ENCODE measurements at regions not wholly inside any gene's neighbourhood (a gene's known extent, or its start where the extent isn't known, plus 50 kb on each side); places are given as distances from the start of the nearest gene placed in this dataset.

- no peaks in the 10 kb centered on the region for H3K4me1 ChIP-seq (ENCODE audit: control insufficient read depth in 1 of 2, insufficient read depth in 2 of 2, low read length in 2 of 2)
- no peak overlapping the region for H3K27ac ChIP-seq (ENCODE audit: low read depth in 1 of 2, low read length in 2 of 2)
- H3K27me3 ChIP-seq (ENCODE audit: control insufficient read depth in 1 of 2, insufficient read depth in 2 of 2, low read length in 1 of 2) = no peaks in the 10 kb centered on the region
- no peak for ATAC-seq (ENCODE audit: low FRiP score)
- no peaks in the 10 kb centered on the region for H3K9me3 ChIP-seq (ENCODE audit: control insufficient read depth, low read length)
- WGBS, 2 donors = 92% methylated on average over 34 of the region's 34 CpGs
- H3K4me3 ChIP-seq (ENCODE audit: low read length in 2 of 2) = no peak overlapping the region
- intact Hi-C loops (cut with DNase I) = no loop called here
- DNase-seq = no peak
- no peaks in the 10 kb centered on the region for H3K36me3 ChIP-seq (ENCODE audit: control insufficient read depth in 1 of 2, insufficient read depth in 2 of 2, low read length in 1 of 2)
These were observed 253.8 kb upstream of the PMFBP1 start for GRCh38 chr16:72425571-72426341.

DNA sequence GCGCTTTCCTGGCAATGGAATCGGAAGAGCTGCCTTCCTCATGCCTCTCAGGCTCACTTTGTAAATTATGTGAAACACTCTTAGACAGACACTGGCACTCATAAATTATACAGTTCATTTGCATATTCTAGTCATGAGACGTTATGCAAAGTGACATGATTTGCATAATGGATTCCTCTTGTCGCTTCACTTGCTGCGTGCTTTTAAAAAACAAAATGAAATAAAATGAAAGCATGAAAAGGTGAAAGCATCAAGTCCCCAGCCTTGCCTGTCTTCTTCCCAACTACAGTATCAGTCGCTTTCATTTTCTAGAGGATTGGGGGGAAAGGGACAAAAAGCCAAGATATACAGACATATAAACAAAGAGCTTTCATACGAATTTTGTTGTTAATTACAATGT, 252.8 kb upstream of the PMFBP1 start:
- no peak overlapping the region for H3K4me3 ChIP-seq (ENCODE audit: low read length in 2 of 2)
- no peaks in the 10 kb centered on the region for H3K27me3 ChIP-seq (ENCODE audit: control insufficient read depth in 1 of 2, insufficient read depth in 2 of 2, low read length in 1 of 2)
- H3K9me3 ChIP-seq (ENCODE audit: control insufficient read depth, low read length) = no peaks in the 10 kb centered on the region
- intact Hi-C loops (cut with DNase I) = no loop called here
- DNase-seq (no peak), ATAC-seq (ENCODE audit: low FRiP score) (no peak)
- WGBS, 2 donors = 72 to 80% methylated on average over 7 of the region's 7 CpGs
- no peak overlapping the region for H3K27ac ChIP-seq (ENCODE audit: low read depth in 1 of 2, low read length in 2 of 2)
- H3K4me1 ChIP-seq (ENCODE audit: control insufficient read depth in 1 of 2, insufficient read depth in 2 of 2, low read length in 2 of 2) = no peaks in the 10 kb centered on the region
- no peaks in the 10 kb centered on the region for H3K36me3 ChIP-seq (ENCODE audit: control insufficient read depth in 1 of 2, insufficient read depth in 2 of 2, low read length in 1 of 2)

DNA sequence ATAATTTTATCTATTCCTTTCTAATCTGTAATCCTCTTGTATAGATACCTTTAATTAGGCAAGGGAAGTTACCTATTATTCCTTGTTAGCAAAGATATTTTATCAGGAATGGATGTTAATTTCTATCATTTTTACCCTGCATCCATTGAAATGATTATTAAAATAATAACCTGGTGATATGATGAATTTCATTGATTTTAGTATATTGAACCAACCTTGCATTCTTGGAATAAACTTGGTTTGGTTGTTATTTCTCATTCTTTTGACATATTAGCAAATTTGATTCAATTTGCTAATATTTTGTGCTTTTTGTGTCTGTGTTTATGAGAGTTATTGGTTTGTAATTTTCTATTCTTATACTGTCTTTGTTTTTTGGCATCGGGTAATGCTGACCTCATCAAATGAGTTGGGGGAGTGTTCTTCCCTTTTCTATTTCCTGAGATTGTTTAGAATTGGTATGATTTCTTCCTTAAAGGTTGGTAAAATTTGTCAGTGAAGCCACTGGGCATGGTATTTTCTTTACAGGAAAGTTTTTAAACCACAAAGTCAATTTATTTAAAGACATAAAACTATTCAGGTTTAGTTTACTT, 250.4 kb upstream of the PMFBP1 start:
- 100% methylated on average over 1 of the region's 1 CpG for WGBS, 2 donors
- H3K9me3 ChIP-seq (ENCODE audit: control insufficient read depth, low read length) = no peaks in the 10 kb centered on the region
- H3K4me1 ChIP-seq (ENCODE audit: control insufficient read depth in 1 of 2, insufficient read depth in 2 of 2, low read length in 2 of 2) = no peaks in the 10 kb centered on the region

DNA sequence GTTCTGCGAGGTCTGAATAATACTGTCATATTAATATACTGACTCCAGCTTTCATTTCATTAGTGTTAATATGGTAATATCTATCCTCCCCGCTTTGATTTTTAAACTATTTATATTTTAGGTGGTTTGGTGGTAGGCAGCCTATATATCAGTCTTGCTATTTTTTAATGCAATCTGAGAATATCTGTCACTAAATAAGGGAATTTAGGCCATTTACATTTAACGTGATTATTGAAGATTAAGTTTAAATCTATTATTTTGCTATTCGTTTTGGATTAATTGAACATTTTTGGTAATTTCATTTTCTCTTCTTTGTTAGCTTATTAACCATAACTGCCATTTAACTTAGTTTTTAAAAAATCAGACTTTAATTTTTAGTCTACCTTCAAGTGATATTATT, 247.7 kb upstream of the PMFBP1 start:
- Histone ChIP-seq H3K36me3 (ENCODE audit: control insufficient read depth in 1 of 2, insufficient read depth in 2 of 2, low read length in 1 of 2) (no peaks in the 10 kb centered on the region), H3K4me1 (ENCODE audit: control insufficient read depth in 1 of 2, insufficient read depth in 2 of 2, low read length in 2 of 2) (no peaks in the 10 kb centered on the region), H3K9me3 (ENCODE audit: control insufficient read depth, low read length) (no peaks in the 10 kb centered on the region), H3K27ac (ENCODE audit: low read depth in 1 of 2, low read length in 2 of 2) (no peak overlapping the region), H3K27me3 (ENCODE audit: control insufficient read depth in 1 of 2, insufficient read depth in 2 of 2, low read length in 1 of 2) (no peaks in the 10 kb centered on the region), H3K4me3 (ENCODE audit: low read length in 2 of 2) (no peak overlapping the region)
- ATAC-seq (ENCODE audit: low FRiP score) (no peak), DNase-seq (no peak)
- intact Hi-C loops (cut with DNase I) = no loop called here
- 96 to 97% methylated on average over 4 of the region's 4 CpGs for WGBS, 2 donors

More for the DNA sequence above, 250.4 kb upstream of the PMFBP1 start:
- H3K36me3 ChIP-seq (ENCODE audit: control insufficient read depth in 1 of 2, insufficient read depth in 2 of 2, low read length in 1 of 2) = no peaks in the 10 kb centered on the region
- H3K4me3 ChIP-seq (ENCODE audit: low read length in 2 of 2) = no peak overlapping the region
- intact Hi-C loops (cut with DNase I) = no loop called here
- no peak for ATAC-seq (ENCODE audit: low FRiP score)
- H3K27ac ChIP-seq (ENCODE audit: low read depth in 1 of 2, low read length in 2 of 2) = no peak overlapping the region
- no peak for DNase-seq
- no peaks in the 10 kb centered on the region for H3K27me3 ChIP-seq (ENCODE audit: control insufficient read depth in 1 of 2, insufficient read depth in 2 of 2, low read length in 1 of 2)

DNA sequence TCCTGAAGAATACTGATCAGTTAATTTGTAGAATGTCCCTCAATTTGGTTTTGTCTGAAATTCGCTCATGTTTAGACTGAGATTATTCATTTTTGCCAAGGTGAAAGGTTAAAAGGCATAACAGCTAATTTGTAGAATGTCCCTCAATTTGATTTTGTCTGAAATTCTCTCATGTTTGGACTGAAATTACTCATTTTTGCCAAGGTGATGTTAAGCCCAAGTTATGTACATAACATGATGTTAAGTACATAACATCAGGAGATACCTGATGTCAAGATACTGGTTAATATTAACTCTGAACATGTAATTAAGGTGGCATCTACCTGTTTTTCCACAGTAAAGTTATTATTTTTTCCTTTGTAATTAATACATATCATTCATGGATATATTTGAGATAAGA, 243.4 kb upstream of the PMFBP1 start:
- DNase-seq (no peak), ATAC-seq (ENCODE audit: low FRiP score) (no peak)
- intact Hi-C loops (cut with DNase I) = no loop called here
- H3K27me3 ChIP-seq (ENCODE audit: control insufficient read depth in 1 of 2, insufficient read depth in 2 of 2, low read length in 1 of 2) = no peaks in the 10 kb centered on the region
- H3K4me1 ChIP-seq (ENCODE audit: control insufficient read depth in 1 of 2, insufficient read depth in 2 of 2, low read length in 2 of 2) = peaks cover 0 to 2% of the 10 kb centered on the region in 2 donors
- 86 to 87% methylated on average over 1 of the region's 1 CpG for WGBS, 2 donors
- no peak overlapping the region for H3K27ac ChIP-seq (ENCODE audit: low read depth in 1 of 2, low read length in 2 of 2)
- H3K36me3 ChIP-seq (ENCODE audit: control insufficient read depth in 1 of 2, insufficient read depth in 2 of 2, low read length in 1 of 2) = no peaks in the 10 kb centered on the region
- no peaks in the 10 kb centered on the region for H3K9me3 ChIP-seq (ENCODE audit: control insufficient read depth, low read length)
- no peak overlapping the region for H3K4me3 ChIP-seq (ENCODE audit: low read length in 2 of 2)

GRCh38 chr16:72410492-72410891, 238.5 kb upstream of the PMFBP1 start:
- Histone ChIP-seq H3K27me3 (ENCODE audit: control insufficient read depth in 1 of 2, insufficient read depth in 2 of 2, low read length in 1 of 2) (no peaks in the 10 kb centered on the region), H3K9me3 (ENCODE audit: control insufficient read depth, low read length) (no peaks in the 10 kb centered on the region), H3K27ac (ENCODE audit: low read depth in 1 of 2, low read length in 2 of 2) (no peak overlapping the region), H3K36me3 (ENCODE audit: control insufficient read depth in 1 of 2, insufficient read depth in 2 of 2, low read length in 1 of 2) (no peaks in the 10 kb centered on the region), H3K4me1 (ENCODE audit: control insufficient read depth in 1 of 2, insufficient read depth in 2 of 2, low read length in 2 of 2) (peaks cover 0 to 2% of the 10 kb centered on the region in 2 donors), H3K4me3 (ENCODE audit: low read length in 2 of 2) (no peak overlapping the region)
- ATAC-seq (ENCODE audit: low FRiP score) = no peak
- 72 to 83% methylated on average over 2 of the region's 2 CpGs for WGBS, 2 donors
- intact Hi-C loops (cut with DNase I) = no loop called here
- no peak for DNase-seq

DNA sequence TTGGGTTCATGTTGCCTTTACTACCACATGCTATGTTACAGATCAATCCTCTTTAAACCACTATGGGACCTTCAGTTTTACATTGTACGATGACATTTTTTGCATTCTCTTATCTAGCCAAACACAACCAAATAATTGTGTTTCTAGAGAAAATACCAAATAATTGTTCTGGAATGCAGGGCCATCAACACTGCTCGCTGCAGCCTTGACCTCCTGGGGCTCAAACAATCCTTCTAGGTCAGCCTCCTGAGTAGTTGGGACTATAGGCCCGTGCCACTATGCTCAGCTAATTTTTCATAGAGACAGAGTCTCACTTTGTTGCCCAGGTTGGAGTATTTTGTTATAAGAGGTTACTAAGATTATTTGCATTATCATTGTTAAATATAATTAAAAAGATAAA, 237.5 kb upstream of the PMFBP1 start:
- peaks cover 0 to 2% of the 10 kb centered on the region in 2 donors for H3K4me1 ChIP-seq (ENCODE audit: control insufficient read depth in 1 of 2, insufficient read depth in 2 of 2, low read length in 2 of 2)
- ATAC-seq (ENCODE audit: low FRiP score) (no peak), DNase-seq (no peak)
- H3K36me3 ChIP-seq (ENCODE audit: control insufficient read depth in 1 of 2, insufficient read depth in 2 of 2, low read length in 1 of 2) = no peaks in the 10 kb centered on the region
- H3K27ac ChIP-seq (ENCODE audit: low read depth in 1 of 2, low read length in 2 of 2) = no peak overlapping the region
- H3K4me3 ChIP-seq (ENCODE audit: low read length in 2 of 2) = no peak overlapping the region
- 36 to 53% methylated on average over 3 of the region's 3 CpGs for WGBS, 2 donors
- H3K9me3 ChIP-seq (ENCODE audit: control insufficient read depth, low read length) = no peaks in the 10 kb centered on the region
- no peaks in the 10 kb centered on the region for H3K27me3 ChIP-seq (ENCODE audit: control insufficient read depth in 1 of 2, insufficient read depth in 2 of 2, low read length in 1 of 2)
- intact Hi-C loops (cut with DNase I) = no loop called here

DNA sequence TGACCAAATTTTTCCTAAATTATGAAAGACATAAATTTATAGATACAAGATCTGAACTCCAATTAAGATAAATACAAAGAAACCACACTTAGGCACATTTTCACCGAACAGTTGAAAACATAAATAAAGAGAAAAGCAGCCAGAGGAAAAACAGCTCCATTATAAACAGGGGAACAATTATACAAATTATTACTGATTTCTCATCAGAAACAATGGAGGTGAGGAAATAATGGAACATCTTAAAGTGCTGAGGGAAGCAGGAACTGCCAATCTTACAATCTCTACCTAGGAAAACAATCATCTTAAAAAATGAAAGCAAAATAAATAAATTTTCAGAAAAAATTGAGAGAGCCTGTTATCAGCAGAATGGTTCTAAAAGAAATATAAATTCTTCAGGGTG, 234.4 kb upstream of the PMFBP1 start:
- Histone ChIP-seq H3K36me3 (ENCODE audit: control insufficient read depth in 1 of 2, insufficient read depth in 2 of 2, low read length in 1 of 2) (no peaks in the 10 kb centered on the region), H3K9me3 (ENCODE audit: control insufficient read depth, low read length) (no peaks in the 10 kb centered on the region), H3K27ac (ENCODE audit: low read depth in 1 of 2, low read length in 2 of 2) (no peak overlapping the region), H3K4me3 (ENCODE audit: low read length in 2 of 2) (no peak overlapping the region), H3K27me3 (ENCODE audit: control insufficient read depth in 1 of 2, insufficient read depth in 2 of 2, low read length in 1 of 2) (no peaks in the 10 kb centered on the region), H3K4me1 (ENCODE audit: control insufficient read depth in 1 of 2, insufficient read depth in 2 of 2, low read length in 2 of 2) (no peaks in the 10 kb centered on the region)
- WGBS, 2 donors = 83 to 91% methylated on average over 1 of the region's 1 CpG
- no peak for DNase-seq
- no peak for ATAC-seq (ENCODE audit: low FRiP score)
- intact Hi-C loops (cut with DNase I) = no loop called here

DNA sequence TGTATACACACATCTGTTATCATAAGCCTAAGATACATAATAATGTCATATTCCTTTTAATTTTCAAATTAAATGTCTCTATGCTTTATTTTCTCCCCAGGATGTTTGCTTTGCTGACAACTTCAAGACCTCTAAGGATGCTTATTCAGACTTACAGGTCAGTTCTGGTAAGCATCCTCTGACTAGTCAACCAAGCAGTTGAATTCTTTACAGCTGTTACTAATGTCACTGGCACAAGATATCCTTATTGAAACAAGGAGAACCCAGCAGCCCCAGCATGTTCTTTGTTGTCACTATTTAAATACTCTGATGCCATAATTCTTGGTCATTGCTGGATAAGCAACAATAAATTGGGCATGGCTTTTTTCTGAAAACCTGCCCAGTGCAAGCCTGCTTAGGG, 232.3 kb upstream of the PMFBP1 start:
- Histone ChIP-seq H3K4me1 (ENCODE audit: control insufficient read depth in 1 of 2, insufficient read depth in 2 of 2, low read length in 2 of 2) (no peaks in the 10 kb centered on the region), H3K27me3 (ENCODE audit: control insufficient read depth in 1 of 2, insufficient read depth in 2 of 2, low read length in 1 of 2) (no peaks in the 10 kb centered on the region), H3K27ac (ENCODE audit: low read depth in 1 of 2, low read length in 2 of 2) (no peak overlapping the region), H3K4me3 (ENCODE audit: low read length in 2 of 2) (no peak overlapping the region), H3K36me3 (ENCODE audit: control insufficient read depth in 1 of 2, insufficient read depth in 2 of 2, low read length in 1 of 2) (no peaks in the 10 kb centered on the region), H3K9me3 (ENCODE audit: control insufficient read depth, low read length) (no peaks in the 10 kb centered on the region)
- intact Hi-C loops (cut with DNase I) = no loop called here
- no peak for ATAC-seq (ENCODE audit: low FRiP score)
- DNase-seq = no peak

Measured in aorta (tissue), 5 donors.